NCI-H460 (cell line): ENCODE measurements at regions not wholly inside any gene's neighbourhood (a gene's known extent, or its start where the extent isn't known, plus 50 kb on each side); places are given as distances from the start of the nearest gene placed in this dataset.

Experiments
- DNase-seq: peaks from one replicate; pipeline ENCODE4 v3.0.0-alpha.2; 2016; ENCODE audit warnings: low read depth; ENCODE audit errors: extremely low read depth

- no peak for DNase-seq
Measured at GRCh38 chr3:23017801-23018200, 185.3 kb upstream of the UBE2E2 start.

- no peak for DNase-seq
Measured at GRCh38 chr3:23019596-23020300, 183.4 kb upstream of the UBE2E2 start.

- DNase-seq: no peak
Measured at GRCh38 chr3:23028294-23028693, 174.8 kb upstream of the UBE2E2 start.

DNA sequence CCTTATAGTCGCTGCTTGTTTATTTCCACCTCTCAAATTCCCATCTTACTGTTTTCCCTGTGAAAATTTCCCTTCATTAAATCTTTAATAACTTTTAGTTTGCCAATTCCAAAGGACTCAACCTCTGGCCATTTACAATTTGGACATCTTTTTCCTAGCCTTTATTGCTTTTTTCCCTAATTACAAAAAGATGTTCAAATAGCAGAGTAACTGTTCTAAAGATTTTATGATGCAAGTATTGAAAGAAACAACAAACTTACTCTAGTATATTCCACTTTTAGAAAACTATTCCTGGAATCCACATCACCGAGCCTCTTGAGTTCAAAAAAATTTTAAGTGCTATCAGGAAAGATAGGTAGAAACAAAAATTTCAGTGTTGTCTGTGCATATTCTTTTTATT lies 174.1 kb upstream of the UBE2E2 start:
- DNase-seq: no peak

GRCh38 chr3:23035927-23036640 lies 167.0 kb upstream of the UBE2E2 start:
- no peak for DNase-seq

GRCh38 chr3:23036728-23037127 lies 166.4 kb upstream of the UBE2E2 start:
- no peak for DNase-seq

- DNase-seq: no peak
Measured at GRCh38 chr3:23038471-23038870, 164.7 kb upstream of the UBE2E2 start.

DNA sequence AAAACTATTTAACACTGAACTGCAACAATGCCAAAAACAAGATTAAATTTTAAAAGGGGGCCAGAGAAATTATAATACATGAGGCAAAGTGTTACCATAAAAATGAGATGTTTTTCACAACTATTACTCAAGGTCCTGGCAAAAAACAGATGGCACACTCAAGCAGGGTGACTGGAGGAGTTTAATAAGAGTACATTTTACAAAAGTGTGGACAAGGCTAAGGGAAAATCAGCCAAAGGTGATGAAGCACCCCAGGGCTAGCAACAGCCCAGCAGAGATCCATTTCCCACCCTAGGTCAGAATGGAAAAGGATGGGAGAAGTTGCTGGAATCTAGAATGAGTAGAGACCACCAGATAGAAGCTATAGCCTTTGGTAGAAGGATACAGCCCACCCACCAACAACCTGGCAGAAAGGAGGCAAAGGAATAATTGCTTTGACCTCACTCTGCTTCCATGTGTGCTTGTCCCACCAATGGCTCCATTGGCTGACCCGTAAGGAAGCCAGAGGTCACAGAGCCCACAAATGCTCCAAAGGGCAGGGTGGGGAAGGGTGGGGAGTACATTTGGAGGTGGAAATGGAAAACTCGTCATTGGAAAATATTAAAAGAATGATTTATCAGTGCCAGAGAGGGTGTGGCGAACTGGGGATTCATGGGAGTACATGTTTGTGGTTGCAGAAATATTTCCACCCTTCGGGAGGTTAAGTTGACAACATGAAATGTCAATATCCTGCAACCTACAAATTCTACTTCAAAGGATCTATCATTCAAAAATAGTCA lies 161.0 kb upstream of the UBE2E2 start:
- DNase-seq: no peak

GRCh38 chr3:23044463-23044862 lies 158.7 kb upstream of the UBE2E2 start:
- DNase-seq: no peak

DNA sequence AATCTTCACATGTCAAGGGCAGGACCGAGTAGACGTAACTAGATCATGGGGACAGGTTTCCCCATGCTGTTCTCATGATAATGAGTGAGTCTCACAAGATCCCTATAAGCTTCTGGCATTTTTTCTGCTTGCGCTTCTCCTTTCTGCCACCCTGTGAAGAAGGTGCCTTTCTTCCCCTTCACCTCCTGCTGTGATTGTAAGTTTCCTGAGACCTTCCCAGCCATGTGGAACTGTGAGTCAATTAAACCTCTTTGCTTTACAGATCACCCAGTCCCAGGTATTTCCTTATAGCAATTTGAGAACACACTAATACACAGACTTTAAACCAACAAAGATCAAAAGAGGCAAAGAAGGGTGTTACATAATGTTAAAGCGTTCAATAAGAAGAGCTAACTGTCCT lies 156.6 kb upstream of the UBE2E2 start:
- no peak for DNase-seq

DNA sequence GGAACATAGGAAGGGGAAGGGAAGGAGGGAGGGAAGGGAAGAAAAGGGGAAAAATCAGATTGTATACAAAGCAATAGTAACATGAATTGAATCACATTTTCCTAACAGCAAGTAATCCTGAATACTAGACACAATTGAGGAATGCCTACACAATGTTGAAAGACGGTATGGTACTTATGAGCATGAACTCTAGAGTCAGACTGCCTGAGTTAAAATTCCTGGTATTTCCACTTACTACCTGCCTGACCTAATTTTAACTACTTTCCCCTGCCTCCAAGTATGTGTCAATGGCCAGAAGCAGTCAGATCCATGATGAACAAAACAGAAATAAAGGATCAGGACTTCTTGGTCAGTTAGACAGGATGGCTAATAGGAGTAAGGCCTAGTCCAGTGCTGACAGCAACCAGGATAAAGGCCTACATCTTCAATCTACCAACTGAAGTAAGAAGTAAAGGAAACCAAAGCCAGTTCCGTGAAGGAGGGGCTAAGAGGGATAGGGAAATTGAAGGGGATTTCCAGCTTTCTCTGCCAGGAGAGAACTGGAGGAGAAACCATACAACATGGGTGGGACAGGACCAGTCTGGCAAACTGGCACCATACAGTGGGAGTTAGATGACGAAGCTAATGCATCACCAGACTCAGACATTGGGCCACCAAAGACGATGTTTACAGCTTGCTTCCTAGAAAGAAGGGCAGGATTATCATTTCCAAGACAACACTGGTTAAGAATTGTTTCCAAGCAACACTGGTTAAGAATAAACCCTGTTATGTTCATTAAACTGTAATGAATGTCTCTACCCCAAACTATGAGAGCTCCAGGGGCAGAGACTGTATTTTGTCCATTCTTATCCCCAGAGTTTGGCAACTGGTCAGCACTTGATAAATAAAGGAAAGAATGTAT lies 151.6 kb upstream of the UBE2E2 start:
- no peak for DNase-seq

DNA sequence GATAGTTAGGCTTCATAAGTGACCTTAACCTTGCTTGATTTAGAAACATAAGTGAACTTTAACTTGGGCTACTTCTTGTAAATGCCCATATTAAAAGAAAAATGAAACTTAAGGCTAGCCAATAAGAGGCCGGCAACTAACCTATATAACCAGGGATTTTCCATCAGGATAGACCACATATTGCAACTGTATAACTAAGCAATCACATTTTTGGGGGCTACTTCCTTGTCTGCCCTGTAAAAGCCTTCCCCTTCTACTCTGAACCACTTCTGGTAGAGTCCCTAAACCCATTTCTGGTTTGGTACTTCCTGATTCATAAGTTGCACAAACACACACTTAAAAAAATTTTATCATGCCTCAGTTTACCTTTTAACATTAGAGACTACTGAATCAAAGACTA lies 150.9 kb upstream of the UBE2E2 start:
- no peak for DNase-seq

- DNase-seq: no peak
Measured at GRCh38 chr3:23052620-23053019, 150.5 kb upstream of the UBE2E2 start.

- DNase-seq: no peak
Measured at GRCh38 chr3:23055733-23056376, 147.3 kb upstream of the UBE2E2 start.

- DNase-seq: no peak
Measured at GRCh38 chr3:23062582-23062981, 140.5 kb upstream of the UBE2E2 start.

- no peak for DNase-seq
Measured at GRCh38 chr3:23062982-23063381, 140.1 kb upstream of the UBE2E2 start.

DNA sequence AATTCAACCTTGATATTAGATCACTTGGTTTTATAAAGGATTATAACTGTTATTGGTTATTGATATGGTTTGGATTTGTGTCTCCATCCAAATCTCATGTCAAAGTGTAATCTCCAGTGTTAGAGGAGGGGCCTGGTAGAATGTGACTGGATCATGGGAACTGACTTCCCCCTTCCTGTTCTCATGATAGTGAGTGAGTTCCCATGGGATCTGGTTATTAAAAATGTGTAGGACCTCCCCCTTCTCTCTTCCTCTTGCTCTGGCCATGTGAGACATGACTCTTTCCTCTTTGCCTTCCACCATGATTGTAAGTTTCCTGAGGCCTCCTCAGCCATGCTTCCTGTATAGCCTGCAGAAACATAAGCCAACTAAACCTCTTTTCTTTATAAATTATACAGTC lies 136.0 kb upstream of the UBE2E2 start:
- DNase-seq: no peak

- DNase-seq: no peak
Measured at GRCh38 chr3:23068016-23068728, 135.0 kb upstream of the UBE2E2 start.

- no peak for DNase-seq
Measured at GRCh38 chr3:23071296-23071695, 131.8 kb upstream of the UBE2E2 start.

- DNase-seq: no peak
Measured at GRCh38 chr3:23071758-23072157, 131.4 kb upstream of the UBE2E2 start.
